ENCODE measurements at regions not wholly inside any gene's neighbourhood (a gene's known extent, or its start where the extent isn't known, plus 50 kb on each side); places are given as distances from the start of the nearest gene placed in this dataset.

- TF ChIP-seq CTCF (conservative IDR thresholded peaks at IDR 0.05), result no peak
- H3K27ac ChIP-seq, result no peak overlapping the region
Observed at GRCh38 chr14:76924371-76925096, 98.3 kb downstream of the LRRC74A start.

DNA sequence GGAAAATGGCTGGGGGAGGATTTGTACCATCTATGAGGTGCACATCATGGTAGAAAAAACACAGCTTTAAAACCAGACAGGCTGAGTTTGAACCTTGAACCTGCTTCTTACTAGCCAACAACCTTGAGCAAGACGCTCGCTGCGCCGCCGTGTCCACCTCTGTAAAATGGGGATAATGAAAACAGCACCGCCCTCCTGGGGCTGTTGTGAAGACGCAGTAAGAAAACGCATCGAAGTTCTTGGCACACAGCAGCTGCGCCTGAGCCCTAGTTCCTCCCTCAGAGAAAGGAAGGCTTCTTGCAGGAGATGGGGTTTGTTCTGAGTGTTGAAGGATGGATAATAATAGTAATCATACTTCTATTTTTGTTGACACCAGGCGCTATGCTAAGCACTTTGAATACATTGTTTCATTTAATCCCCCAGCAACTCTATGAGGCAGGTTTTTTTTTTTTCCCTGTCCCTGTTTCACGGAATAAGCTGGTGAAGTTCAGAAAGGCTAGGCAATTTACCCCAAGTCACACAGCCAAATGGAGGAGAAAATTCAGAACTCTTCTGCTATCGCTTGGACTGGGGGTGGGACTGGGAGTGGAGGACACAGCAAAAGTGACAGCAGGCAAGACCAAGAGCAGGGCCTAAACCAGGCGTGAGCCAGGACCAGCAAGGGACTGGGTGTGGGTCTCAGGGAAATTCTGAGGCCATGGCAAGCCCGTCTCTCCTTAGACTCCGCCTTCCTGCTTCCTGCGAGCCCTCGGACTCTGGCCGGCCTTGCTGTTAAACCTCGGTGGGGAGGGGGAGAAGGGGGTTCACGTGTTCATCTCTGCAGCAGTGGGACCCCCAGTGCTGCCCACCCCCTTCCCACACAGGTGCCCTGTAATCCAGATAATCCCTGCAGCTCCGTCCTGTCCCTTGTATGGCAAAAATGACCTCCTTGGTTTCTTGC lies 97.5 kb downstream of the LRRC74A start:
- no peak for TF ChIP-seq CTCF (conservative IDR thresholded peaks at IDR 0.05)
- no peak overlapping the region for H3K27ac ChIP-seq

DNA sequence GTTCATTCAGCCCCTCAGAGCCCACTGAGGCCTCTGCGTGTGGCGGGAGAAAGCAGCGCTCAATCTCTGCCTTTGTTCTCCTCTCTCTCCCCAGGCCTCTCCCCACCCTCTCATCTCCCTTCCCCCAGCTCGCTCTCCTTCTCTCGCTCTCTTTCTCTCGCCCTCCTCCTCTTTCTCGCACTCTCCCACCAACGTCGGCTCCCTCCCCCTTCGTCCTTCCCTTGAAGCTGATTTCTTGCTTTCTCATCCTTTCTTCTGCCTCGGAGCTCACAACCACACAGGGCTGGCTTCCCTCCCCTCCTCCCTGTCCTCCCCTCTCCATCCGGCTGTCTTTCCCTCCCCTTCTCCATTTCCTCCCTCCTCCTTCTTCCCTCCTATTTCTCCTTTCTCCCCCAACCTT lies 96.4 kb downstream of the LRRC74A start:
- TF ChIP-seq CTCF (conservative IDR thresholded peaks at IDR 0.05), result no peak
- no peak overlapping the region for H3K27ac ChIP-seq

- TF ChIP-seq CTCF (conservative IDR thresholded peaks at IDR 0.05), result no peak
- peak overlapping the region; percentile 96; the same call in 1 of the 2 replicates for H3K27ac ChIP-seq
Observed at GRCh38 chr14:76922092-76922491, 95.9 kb downstream of the LRRC74A start.

DNA sequence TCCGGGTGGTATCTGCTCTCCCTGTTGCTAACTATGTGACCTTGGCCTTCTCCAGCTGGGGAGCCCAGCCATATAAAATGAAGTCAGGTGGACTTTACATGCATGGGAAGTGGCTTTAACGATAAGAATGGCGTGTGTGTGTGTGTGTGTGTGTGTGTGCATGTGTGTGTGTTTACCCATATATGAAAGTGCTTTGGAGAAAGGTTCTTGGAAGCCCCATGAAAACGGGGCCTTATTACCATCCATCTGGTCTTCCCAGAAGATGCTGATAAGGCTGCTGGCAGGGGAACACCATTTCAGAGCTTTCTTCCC lies 94.8 kb downstream of the LRRC74A start:
- H3K27ac ChIP-seq, result peak overlapping the region; percentile 96

DNA sequence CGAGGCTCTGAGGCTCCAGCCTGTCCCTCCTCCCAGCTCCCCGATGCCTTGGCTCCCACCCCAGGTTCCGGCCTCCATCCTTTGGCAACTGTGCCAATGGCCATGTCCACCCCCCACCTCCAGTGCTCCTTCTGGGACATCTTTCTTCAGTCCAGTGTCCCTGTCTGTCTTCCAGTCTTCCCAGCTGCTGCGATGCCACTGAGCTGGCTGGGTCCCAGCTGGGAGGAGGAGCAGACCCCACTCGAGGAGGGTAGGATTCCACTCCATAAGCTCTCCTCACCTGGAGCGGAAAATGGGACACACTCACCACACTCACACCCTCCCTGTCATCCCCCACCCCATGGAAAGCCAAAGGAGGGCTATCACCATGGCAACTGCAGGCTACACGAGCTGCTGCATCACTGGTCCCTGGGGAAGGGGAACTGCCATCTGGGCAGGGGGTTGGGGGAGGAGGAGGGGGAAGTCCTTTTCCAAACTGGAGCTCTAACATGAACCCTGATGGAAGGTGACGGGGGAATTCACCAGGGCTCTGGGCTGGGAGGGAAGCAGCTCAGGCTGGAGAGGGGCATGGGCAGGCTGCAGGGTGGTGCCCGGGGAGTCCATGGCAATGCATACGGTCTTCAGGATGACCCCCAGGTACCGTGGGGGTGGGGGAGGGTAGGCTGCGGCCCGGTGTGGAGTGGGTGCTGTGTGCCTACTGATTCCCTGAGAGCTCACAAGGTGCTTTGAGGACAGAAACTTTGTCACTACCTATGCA lies 94.3 kb downstream of the LRRC74A start:
- H3K27ac ChIP-seq, result peak overlapping the region; percentile 96

More for the DNA sequence above, 94.8 kb downstream of the LRRC74A start:
- TF ChIP-seq CTCF (conservative IDR thresholded peaks at IDR 0.05), result no peak

More for the DNA sequence above, 94.3 kb downstream of the LRRC74A start:
- TF ChIP-seq CTCF (conservative IDR thresholded peaks at IDR 0.05), result no peak

All from VCaP (cell line).